DMS 273 (cell line): ENCODE measurements at regions not wholly inside any gene's neighbourhood (a gene's known extent, or its start where the extent isn't known, plus 50 kb on each side); places are given as distances from the start of the nearest gene placed in this dataset.
"Not testable (repeated sequence)": the region's sequence is repeated elsewhere in the genome, so short reads cannot be mapped to it uniquely, and the experiment has no call there.

Experiments
- DNase-seq: peaks from one replicate; lab custom pipeline; 2025; ENCODE audit not compliant: unreplicated experiment; lab: John Stamatoyannopoulos, UW

GRCh38 chrX:142804085-142804484 is 221.6 kb upstream of the SPANXN4 start:
- peak; percentile 65 for DNase-seq

- no peak for DNase-seq
These were observed 206.3 kb upstream of the SPANXN4 start for GRCh38 chrX:142819461-142819860.

GRCh38 chrX:142828129-142828528 is 197.6 kb upstream of the SPANXN4 start:
- no peak for DNase-seq

- DNase-seq: no peak
These were observed 193.7 kb upstream of the SPANXN4 start for GRCh38 chrX:142831961-142832530.

GRCh38 chrX:142854970-142855369 is 170.8 kb upstream of the SPANXN4 start:
- DNase-seq: no peak

GRCh38 chrX:142860944-142861343 is 164.8 kb upstream of the SPANXN4 start:
- DNase-seq: no peak

- DNase-seq: no peak
These were observed 164.2 kb upstream of the SPANXN4 start for GRCh38 chrX:142861557-142861956.

GRCh38 chrX:142866247-142866646 is 159.5 kb upstream of the SPANXN4 start:
- not testable (repeated sequence) for DNase-seq

- DNase-seq: no peak
These were observed 152.5 kb upstream of the SPANXN4 start for GRCh38 chrX:142873214-142873613.

- no peak for DNase-seq
These were observed 140.8 kb upstream of the SPANXN4 start for GRCh38 chrX:142884881-142885280.

- DNase-seq: no peak
These were observed 134.7 kb upstream of the SPANXN4 start for GRCh38 chrX:142891046-142891445.

GRCh38 chrX:142898164-142898563 is 127.6 kb upstream of the SPANXN4 start:
- DNase-seq: no peak

GRCh38 chrX:142923201-142923600 is 102.5 kb upstream of the SPANXN4 start:
- DNase-seq: no peak

- no peak for DNase-seq
These were observed 86.9 kb upstream of the SPANXN4 start for GRCh38 chrX:142938793-142939192.

GRCh38 chrX:142972147-142972809 is 53.5 kb upstream of the SPANXN4 start:
- DNase-seq: not testable (repeated sequence)
